K562 (cell line): ENCODE measurements at regions not wholly inside any gene's neighbourhood (a gene's known extent, or its start where the extent isn't known, plus 50 kb on each side); places are given as distances from the start of the nearest gene placed in this dataset.
A peak's percentile ranks its signal among the peaks of the same experiment; 100 is the strongest.

Source experiments
- ARID1B ChIP-seq: fragments of 450-650 bp; IDR thresholded peaks from 2 replicates; pipeline ENCODE4 v1.6.1; 2016; ENCODE audit warnings: antibody characterized with exemption, mild to moderate bottlenecking, inconsistent platforms
- C11orf30 ChIP-seq: fragments of 450-650 bp; IDR thresholded peaks from 2 replicates; pipeline ENCODE4 v1.6.1; 2016; ENCODE audit warnings: low read depth, mild to moderate bottlenecking
- CAMTA2 ChIP-seq: fragments of 250-450 bp; sonication (Bioruptor Pico); conservative IDR thresholded peaks from 2 replicates; pipeline ENCODE4 v1.5.1; 2022
- COPS2 ChIP-seq: fragments of 450-650 bp; conservative IDR thresholded peaks from 2 replicates; pipeline ENCODE4 v1.6.1; 2016; ENCODE audit warnings: mild to moderate bottlenecking, moderate library complexity
- DLX4 ChIP-seq: fragments of 250-450 bp; sonication (Bioruptor Pico); IDR thresholded peaks from 2 replicates; pipeline ENCODE4 v1.6.1; 2021; ENCODE audit warnings: mild to moderate bottlenecking
- DNMT1 ChIP-seq: fragments of 450-650 bp; IDR thresholded peaks from 2 replicates; pipeline ENCODE4 v1.6.1; 2016; ENCODE audit warnings: antibody characterized with exemption, mild to moderate bottlenecking
- DPF2 ChIP-seq: fragments of 450-650 bp; IDR thresholded peaks from 2 replicates; pipeline ENCODE4 v1.6.1; 2016
- FOXM1 ChIP-seq, 2 experiments: fragments of 450-650 bp in 1 of 2; sonication (generic) in 1 of 2; formaldehyde crosslinking in 1 of 2; IDR thresholded peaks; 2 replicates each; pipeline versions ENCODE4 v1.6.1 to v1.9.0; 2017 to 2022; ENCODE audit warnings: low read depth in 2 of 2, mild to moderate bottlenecking in 2 of 2, missing genetic modification reagents in 1 of 2, moderate library complexity in 1 of 2
- MAFF ChIP-seq: IDR thresholded peaks from 2 replicates; pipeline ENCODE4 v1.6.1; 2012; ENCODE audit warnings: low read length, improper control_type of control experiment
- MAFG ChIP-seq: fragments of 450-650 bp; conservative IDR thresholded peaks from 2 replicates; pipeline ENCODE4 v1.6.1; 2016; ENCODE audit warnings: missing genetic modification characterization, missing compliant biosample characterization
- MAFK ChIP-seq: IDR thresholded peaks from 2 replicates; pipeline ENCODE4 v1.6.1; 2011; ENCODE audit warnings: low read length, improper control_type of control experiment
- MCM3 ChIP-seq: fragments of 450-650 bp; IDR thresholded peaks from 2 replicates; pipeline ENCODE4 v1.6.1; 2016
- RAD51 ChIP-seq: fragments of 450-650 bp; IDR thresholded peaks from 2 replicates; pipeline ENCODE4 v1.7.1; 2016; ENCODE audit warnings: low read depth, mild to moderate bottlenecking, borderline replicate concordance
- RFX1 ChIP-seq: fragments of 450-650 bp; IDR thresholded peaks from 2 replicates; pipeline ENCODE4 v1.6.1; 2016; ENCODE audit warnings: mild to moderate bottlenecking, moderate library complexity
- SMAD4 ChIP-seq: fragments of 250-450 bp; sonication (Bioruptor Pico); conservative IDR thresholded peaks from 2 replicates; pipeline ENCODE4 v1.8.0; 2021; ENCODE audit warnings: inconsistent platforms, mild to moderate bottlenecking, moderate library complexity
- SMARCA5 ChIP-seq: fragments of 450-650 bp; IDR thresholded peaks from 2 replicates; pipeline ENCODE4 v1.6.1; 2016
- SMARCB1 ChIP-seq: IDR thresholded peaks from 2 replicates; pipeline ENCODE4 v1.6.1; 2011; ENCODE audit warnings: improper control_type of control experiment, low read depth; ENCODE audit not compliant: insufficient read length
- TAF9B ChIP-seq: fragments of 450-650 bp; IDR thresholded peaks from 2 replicates; pipeline ENCODE4 v1.6.1; 2018; ENCODE audit warnings: mild to moderate bottlenecking; ENCODE audit not compliant: partially characterized antibody
- TAL1 ChIP-seq: fragments of 450-650 bp; IDR thresholded peaks from 2 replicates; pipeline ENCODE4 v1.6.1; 2016; ENCODE audit warnings: mild to moderate bottlenecking
- TCF7 ChIP-seq: sonication (generic); IDR thresholded peaks from 2 replicates; pipeline ENCODE4 v1.6.1; 2016; ENCODE audit warnings: antibody characterized with exemption, borderline replicate concordance
- THRAP3 ChIP-seq: fragments of 450-650 bp; IDR thresholded peaks from 2 replicates; pipeline ENCODE4 v1.6.1; 2016; ENCODE audit warnings: mild to moderate bottlenecking, inconsistent platforms, borderline replicate concordance
- YBX1 ChIP-seq: fragments of 450-650 bp; IDR thresholded peaks from 2 replicates; pipeline ENCODE4 v1.7.1; 2016; ENCODE audit warnings: mild to moderate bottlenecking
- ZBTB17 ChIP-seq: fragments of 450-650 bp; formaldehyde crosslinking; IDR thresholded peaks from 2 replicates; pipeline ENCODE4 v1.4.0; 2020; ENCODE audit warnings: mild to moderate bottlenecking
- ZBTB9 ChIP-seq: fragments of 450-650 bp; formaldehyde crosslinking; IDR thresholded peaks from 2 replicates; pipeline ENCODE4 v1.4.0; 2020; ENCODE audit warnings: mild to moderate bottlenecking, moderate library complexity
- ZFP1 ChIP-seq: fragments of 450-650 bp; formaldehyde crosslinking; IDR thresholded peaks from 2 replicates; pipeline ENCODE4 v1.4.0; 2020; ENCODE audit warnings: mild to moderate bottlenecking, mixed read lengths
- ZFP30 ChIP-seq: fragments of 250-450 bp; sonication (Bioruptor Pico); IDR thresholded peaks from 2 replicates; pipeline ENCODE4 v1.8.0; 2022; ENCODE audit warnings: moderate library complexity, mild to moderate bottlenecking, inconsistent platforms, borderline replicate concordance
- ZFP36 ChIP-seq: fragments of 150-350 bp; IDR thresholded peaks from 2 replicates; pipeline ENCODE4 v1.6.1; 2018; ENCODE audit warnings: low read length, low read depth; ENCODE audit not compliant: partially characterized antibody
- ZKSCAN3 ChIP-seq: fragments of 250-450 bp; sonication (Bioruptor Pico); IDR thresholded peaks from 2 replicates; pipeline ENCODE4 v1.4.0; 2020
- ZNF282 ChIP-seq: sonication (generic); formaldehyde crosslinking; IDR thresholded peaks from 2 replicates; pipeline ENCODE4 v1.8.1; 2023; ENCODE audit warnings: missing genetic modification reagents
- ZNF311 ChIP-seq: fragments of 250-450 bp; sonication (Bioruptor Pico); IDR thresholded peaks from 2 replicates; pipeline ENCODE4 v1.4.0; 2020; ENCODE audit warnings: mild to moderate bottlenecking, moderate library complexity
- ZNF316 ChIP-seq: fragments of 450-650 bp; IDR thresholded peaks from 2 replicates; pipeline ENCODE4 v1.6.1; 2016
- ZNF780A ChIP-seq: fragments of 250-450 bp; sonication (Bioruptor Pico); IDR thresholded peaks from 2 replicates; pipeline ENCODE4 v1.5.0; 2021; ENCODE audit warnings: mild to moderate bottlenecking
- ZSCAN32 ChIP-seq: fragments of 450-650 bp; formaldehyde crosslinking; IDR thresholded peaks from 2 replicates; pipeline ENCODE4 v1.4.0; 2020; ENCODE audit warnings: mild to moderate bottlenecking, moderate library complexity

GRCh38 chr3:182410051-182410450 lies 383.3 kb upstream of the ATP11B start (continued):
- TF ChIP-seq FOXM1 (IDR thresholded peaks at IDR 0.05; ENCODE audit: low read depth) (no peak), FOXM1 (CRISPR knock-in tag; IDR thresholded peaks at IDR 0.05; ENCODE audit: low read depth) (no peak), ZKSCAN3 (no peak), ZNF311 (CRISPR knock-in tag) (no peak), ZFP1 (CRISPR knock-in tag) (no peak), ZFP30 (no peak), MAFG (tag) (peak; percentile 49), TAL1 (no peak), YBX1 (no peak), ZBTB9 (CRISPR knock-in tag) (no peak), MCM3 (no peak), ZNF282 (no peak), ZNF780A (CRISPR knock-in tag) (no peak), ZSCAN32 (no peak), DNMT1 (no peak), RAD51 (no peak), CAMTA2 (no peak), ZBTB17 (CRISPR knock-in tag) (no peak), C11orf30 (peak; percentile 62), SMARCB1 (no peak), TAF9B (no peak), SMAD4 (CRISPR knock-in tag) (no peak), ARID1B (no peak), TCF7 (no peak), RFX1 (no peak), MAFK (0 out of 2 replicates have a peak, but pooled peaks have one; percentile 15), DPF2 (no peak), DLX4 (no peak), ZFP36 (no peak), SMARCA5 (no peak), MAFF (peak; percentile 52), ZNF316 (peak; percentile 82), COPS2 (no peak), THRAP3 (no peak)
- TF ChIP-seq, all 486 proteins: peak for 5
